Activated naive CD8-positive, alpha-beta T cell treated with anti-CD3 and anti-CD28 coated beads, Interleukin-2, amount 50 U/mL, for 24 hours (primary cell): ENCODE measurements at regions not wholly inside any gene's neighbourhood (a gene's known extent, or its start where the extent isn't known, plus 50 kb on each side); places are given as distances from the start of the nearest gene placed in this dataset.
"Not testable (repeated sequence)": the region's sequence is repeated elsewhere in the genome, so short reads cannot be mapped to it uniquely, and the experiment has no call there.

Source experiments
- ATAC-seq: fragments of 150-1000 bp; cut with Tn5 transposase; one replicate; pipeline ENCODE4 v1.10.0; 2021
- DNase-seq: peaks from one replicate; pipeline ENCODE4 v3.0.0; 2021
- H3K27ac Mint-ChIP-seq: one replicate; pipeline ENCODE4 v1.8.0; 2021; ENCODE audit warnings: mild to moderate bottlenecking, mixed read lengths
- H3K27me3 Mint-ChIP-seq: one replicate; pipeline ENCODE4 v1.8.0; 2021; ENCODE audit warnings: mixed read lengths
- H3K36me3 Mint-ChIP-seq: one replicate; pipeline ENCODE4 v1.8.0; 2021; ENCODE audit warnings: low read depth, mixed read lengths
- H3K4me1 Mint-ChIP-seq: one replicate; pipeline ENCODE4 v1.8.0; 2021; ENCODE audit warnings: mixed read lengths
- H3K4me3 Mint-ChIP-seq: one replicate; pipeline ENCODE4 v1.8.0; 2021; ENCODE audit warnings: mild to moderate bottlenecking, moderate library complexity, mixed read lengths
- H3K9me3 Mint-ChIP-seq: one replicate; pipeline ENCODE4 v1.8.0; 2021; ENCODE audit warnings: mixed read lengths

DNA sequence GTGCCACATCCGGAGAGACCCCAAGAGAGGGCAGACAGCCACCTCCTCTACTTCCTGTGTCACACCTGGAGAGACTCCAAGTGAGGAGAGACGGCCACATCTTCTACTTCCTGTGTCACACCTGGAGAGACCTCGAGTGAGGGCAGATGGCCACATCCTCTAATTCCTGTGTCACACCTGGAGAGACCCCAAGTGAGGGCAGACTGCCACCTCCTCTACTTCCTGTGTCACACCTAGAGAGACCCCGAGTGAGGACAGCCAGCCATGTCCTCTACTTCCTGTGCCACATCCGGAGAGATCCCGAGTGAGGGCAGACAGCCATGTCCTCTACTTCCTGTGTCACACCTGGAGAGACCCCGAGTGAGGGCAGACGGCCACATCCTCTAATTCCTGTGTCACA is 150.7 kb upstream of the CDH4 start:
- H3K36me3 Mint-ChIP-seq, H3K4me1 Mint-ChIP-seq, DNase-seq, ATAC-seq, H3K9me3 Mint-ChIP-seq, H3K27me3 Mint-ChIP-seq, H3K27ac Mint-ChIP-seq, H3K4me3 Mint-ChIP-seq: not testable (repeated sequence)

DNA sequence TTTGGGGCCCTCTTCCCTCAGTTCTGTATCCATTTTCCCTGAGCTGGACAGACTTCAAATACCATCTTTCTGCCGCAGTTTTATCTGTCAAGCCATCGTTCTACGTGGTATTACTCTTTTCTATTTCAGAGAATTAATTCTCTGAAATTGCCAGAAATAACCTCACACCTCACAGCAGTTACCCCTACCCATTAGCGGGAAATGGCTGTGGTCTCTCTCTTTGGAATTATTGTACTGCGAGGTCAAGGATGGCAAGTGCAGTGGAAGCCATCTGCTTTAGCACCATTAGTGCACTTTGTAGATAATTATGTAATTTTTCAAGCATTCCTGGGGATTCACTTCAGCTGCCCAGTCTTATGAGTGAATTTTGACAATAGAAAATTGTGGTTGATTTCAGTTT is 147.8 kb upstream of the CDH4 start:
- Mint-ChIP-seq H3K36me3 (no peaks in the 10 kb centered on the region), H3K27me3 (no peaks in the 10 kb centered on the region), H3K4me3 (no peak overlapping the region), H3K4me1 (no peaks in the 10 kb centered on the region), H3K9me3 (no peaks in the 10 kb centered on the region), H3K27ac (no peak overlapping the region)
- ATAC-seq (no peak), DNase-seq (no peak)

DNA sequence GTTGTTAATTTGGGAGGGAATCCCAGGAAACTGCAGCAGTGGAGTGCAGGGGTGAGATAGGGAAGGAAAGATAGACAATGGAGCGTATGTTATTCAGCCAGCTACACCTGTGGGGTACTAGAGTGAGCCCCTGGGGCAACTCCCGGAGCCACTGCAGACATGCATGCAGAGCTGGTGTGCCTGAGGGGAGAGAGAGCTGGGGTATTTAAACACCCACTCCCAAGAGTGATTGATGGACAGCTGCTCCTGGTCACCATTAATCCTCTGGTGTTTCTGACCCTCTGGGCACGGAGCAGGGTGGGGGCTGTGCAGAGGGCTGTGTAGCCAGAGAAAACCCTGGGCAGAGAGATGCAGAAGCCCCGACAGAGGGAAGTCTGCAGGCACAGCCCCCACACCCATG is 146.7 kb upstream of the CDH4 start:
- DNase-seq (no peak), ATAC-seq (no peak)
- Mint-ChIP-seq H3K27me3 (no peaks in the 10 kb centered on the region), H3K36me3 (no peaks in the 10 kb centered on the region), H3K27ac (no peak overlapping the region), H3K4me3 (no peak overlapping the region), H3K4me1 (no peaks in the 10 kb centered on the region), H3K9me3 (no peaks in the 10 kb centered on the region)

DNA sequence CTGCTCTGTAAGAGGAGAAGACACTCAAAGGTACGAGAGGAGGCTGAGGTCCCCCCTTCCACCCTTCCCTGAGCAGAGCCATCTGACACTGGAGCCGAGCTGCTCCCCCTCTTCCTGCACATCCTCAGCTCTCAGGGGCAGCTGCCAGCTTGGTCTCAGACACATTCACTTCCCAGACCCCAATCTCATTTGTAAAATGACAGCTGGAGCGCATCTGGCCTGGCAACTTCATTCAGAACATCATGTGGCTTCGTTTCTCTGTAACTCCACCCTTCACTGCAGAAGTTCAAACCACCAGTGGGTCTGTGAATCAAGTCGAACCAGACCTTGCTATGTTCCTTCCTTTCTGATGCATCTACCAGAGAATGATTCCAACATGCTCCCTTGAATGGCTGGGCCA is 145.6 kb upstream of the CDH4 start:
- H3K4me1 Mint-ChIP-seq = no peaks in the 10 kb centered on the region
- no peak overlapping the region for H3K27ac Mint-ChIP-seq
- ATAC-seq (no peak), DNase-seq (no peak)
- H3K27me3 Mint-ChIP-seq = no peaks in the 10 kb centered on the region
- no peaks in the 10 kb centered on the region for H3K9me3 Mint-ChIP-seq
- H3K36me3 Mint-ChIP-seq = no peaks in the 10 kb centered on the region
- H3K4me3 Mint-ChIP-seq = no peak overlapping the region

DNA sequence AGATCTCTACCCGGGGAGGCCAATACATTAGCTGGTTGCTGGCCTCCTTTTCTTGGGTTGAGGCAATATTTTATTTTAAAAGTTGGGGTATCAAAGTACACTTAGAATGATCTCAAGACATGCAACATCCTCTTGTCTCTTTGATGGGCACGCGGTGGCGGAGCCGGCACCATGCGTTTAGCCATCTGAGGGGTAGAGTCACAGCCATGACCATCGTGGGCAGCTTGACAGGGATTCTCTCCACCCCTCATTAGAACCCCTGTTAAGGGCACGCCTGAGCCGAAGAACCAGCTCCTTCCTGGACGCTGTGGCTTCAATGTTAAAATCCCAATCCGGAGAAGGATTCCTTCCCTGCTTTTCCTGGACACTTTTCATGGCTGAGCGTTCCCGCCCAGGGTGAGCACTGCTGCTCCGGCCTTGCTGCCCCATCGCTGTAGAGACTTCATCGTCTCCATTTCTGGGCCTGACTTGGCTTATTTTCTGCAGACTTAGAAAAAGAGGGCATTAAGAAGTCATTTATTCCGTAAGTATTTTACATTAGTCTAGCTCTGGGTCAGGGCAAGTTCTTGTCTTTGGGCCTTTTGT is 142.7 kb upstream of the CDH4 start:
- Mint-ChIP-seq H3K27ac (no peak overlapping the region), H3K27me3 (no peaks in the 10 kb centered on the region), H3K36me3 (no peaks in the 10 kb centered on the region), H3K9me3 (no peaks in the 10 kb centered on the region), H3K4me1 (no peaks in the 10 kb centered on the region), H3K4me3 (no peak overlapping the region)
- no peak for ATAC-seq
- DNase-seq = no peak

DNA sequence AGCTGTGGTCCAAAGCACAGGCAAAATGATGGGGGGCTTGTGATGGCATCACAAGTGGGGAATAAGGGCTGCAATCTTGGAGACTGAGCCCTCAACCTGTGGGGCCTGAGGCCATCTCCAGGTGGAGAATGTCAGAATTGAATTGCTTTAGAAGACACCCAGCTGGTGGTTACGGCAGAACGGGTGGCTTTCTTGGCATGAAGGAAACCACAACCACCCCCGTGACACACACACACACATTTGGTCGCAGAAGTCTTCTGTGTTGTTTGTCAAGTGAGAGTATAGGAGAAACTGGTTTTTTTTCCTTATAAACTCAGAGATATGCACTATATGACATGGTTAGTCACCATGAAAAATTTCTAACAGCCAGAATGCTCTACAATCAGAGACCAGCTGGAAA is 139.5 kb upstream of the CDH4 start:
- no peaks in the 10 kb centered on the region for H3K27me3 Mint-ChIP-seq
- no peak for ATAC-seq

DNA sequence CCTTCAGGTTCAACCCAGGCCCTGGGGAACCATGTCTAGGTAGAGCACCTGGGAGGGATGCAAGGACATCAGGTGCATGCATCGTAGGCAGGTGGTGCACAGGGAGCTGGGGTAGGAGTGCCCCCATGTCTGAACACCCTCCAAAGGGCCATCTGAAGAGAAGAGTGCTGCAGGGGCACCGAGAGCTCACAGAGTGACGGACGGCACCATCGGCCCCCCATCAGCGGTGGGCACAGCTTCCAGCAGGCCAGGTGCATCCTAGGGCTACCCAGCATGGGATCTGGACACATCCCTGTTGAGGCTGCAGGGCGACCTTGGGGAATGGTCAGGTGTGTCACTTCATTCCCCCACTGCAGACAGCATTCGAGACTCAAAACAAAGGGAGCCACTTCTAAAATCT is 138.3 kb upstream of the CDH4 start:
- Mint-ChIP-seq H3K9me3 (no peaks in the 10 kb centered on the region), H3K27me3 (no peaks in the 10 kb centered on the region)

More for the DNA sequence above, 139.5 kb upstream of the CDH4 start:
- no peak overlapping the region for H3K27ac Mint-ChIP-seq
- H3K36me3 Mint-ChIP-seq = no peaks in the 10 kb centered on the region
- H3K4me3 Mint-ChIP-seq = no peak overlapping the region
- H3K4me1 Mint-ChIP-seq = no peaks in the 10 kb centered on the region
- no peak for DNase-seq
- H3K9me3 Mint-ChIP-seq = no peaks in the 10 kb centered on the region

DNA sequence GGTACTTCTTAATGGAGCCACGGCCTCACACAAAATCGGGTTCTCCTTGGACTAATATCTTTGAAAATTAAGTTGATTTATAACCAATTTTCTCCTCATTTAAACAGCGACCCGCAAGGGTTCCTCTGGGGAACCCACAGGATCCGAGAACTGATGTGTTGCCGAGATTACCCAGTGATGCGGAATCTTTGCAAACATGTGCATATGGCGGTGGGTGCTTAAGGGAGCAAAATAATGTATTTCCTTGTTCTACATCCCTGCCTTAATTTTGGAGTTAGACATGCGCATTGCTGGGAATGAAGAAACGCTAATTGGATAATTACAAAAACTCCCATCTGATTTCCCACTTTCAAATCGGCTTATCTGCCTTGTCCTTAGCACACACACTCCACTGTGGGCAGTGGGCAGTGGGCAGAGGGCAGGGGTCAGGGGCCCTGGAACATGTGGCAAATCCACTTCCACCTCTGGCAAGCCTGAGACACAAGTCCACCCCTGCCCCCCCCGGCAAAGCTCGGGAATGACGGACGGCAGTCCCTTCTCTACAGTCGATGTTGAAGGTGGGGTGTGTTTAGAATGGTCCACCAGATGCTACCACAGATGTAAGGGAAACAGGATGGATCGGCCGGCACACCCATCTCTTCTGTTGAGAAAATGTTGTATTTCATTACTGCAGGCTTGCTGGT is 137.4 kb upstream of the CDH4 start:
- DNase-seq = no peak
- Mint-ChIP-seq H3K4me1 (no peaks in the 10 kb centered on the region), H3K9me3 (no peaks in the 10 kb centered on the region), H3K4me3 (no peak overlapping the region), H3K27ac (no peak overlapping the region), H3K27me3 (no peaks in the 10 kb centered on the region), H3K36me3 (no peaks in the 10 kb centered on the region)
- ATAC-seq = no peak

More for the DNA sequence above, 138.3 kb upstream of the CDH4 start:
- Mint-ChIP-seq H3K4me1 (no peaks in the 10 kb centered on the region), H3K27ac (no peak overlapping the region), H3K4me3 (no peak overlapping the region), H3K36me3 (no peaks in the 10 kb centered on the region)
- no peak for DNase-seq
- no peak for ATAC-seq

DNA sequence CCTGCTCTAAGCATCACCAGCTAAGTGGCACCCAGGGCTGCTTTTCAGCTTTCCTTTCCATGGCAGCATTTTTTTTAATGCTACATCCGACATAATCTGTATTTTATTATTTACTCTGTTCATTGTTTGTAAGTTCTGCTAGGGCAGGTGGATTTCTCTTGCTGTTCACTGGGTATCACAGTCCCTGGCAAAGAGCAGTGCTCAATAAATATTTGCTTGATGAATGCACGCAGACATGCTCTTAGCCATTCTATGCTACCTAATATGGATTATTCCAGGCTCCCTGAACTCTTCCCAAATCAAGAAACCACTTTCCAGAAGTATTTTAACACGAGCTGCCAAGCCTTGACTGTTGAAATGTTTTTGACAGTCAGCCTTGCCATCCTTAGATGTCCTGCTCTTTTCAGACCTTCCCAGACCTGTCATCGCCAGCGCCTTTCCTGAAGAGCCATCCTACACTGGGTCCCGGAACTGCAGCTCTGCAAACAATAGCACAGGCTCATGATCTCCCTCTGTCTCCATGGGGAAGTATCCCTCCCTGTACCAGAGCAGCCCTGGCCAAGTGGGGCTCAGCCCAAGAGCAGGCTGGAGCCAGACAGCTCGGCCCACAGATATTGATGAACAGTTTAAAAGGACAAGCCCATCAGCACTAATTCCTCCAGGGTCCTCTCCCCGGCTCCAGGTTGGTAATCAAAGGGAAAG is 136.5 kb upstream of the CDH4 start:
- Mint-ChIP-seq H3K9me3 (no peaks in the 10 kb centered on the region), H3K27me3 (no peaks in the 10 kb centered on the region), H3K4me3 (no peak overlapping the region), H3K4me1 (peaks cover 1% of the 10 kb centered on the region), H3K27ac (no peak overlapping the region), H3K36me3 (no peaks in the 10 kb centered on the region)
- ATAC-seq (no peak), DNase-seq (no peak)

DNA sequence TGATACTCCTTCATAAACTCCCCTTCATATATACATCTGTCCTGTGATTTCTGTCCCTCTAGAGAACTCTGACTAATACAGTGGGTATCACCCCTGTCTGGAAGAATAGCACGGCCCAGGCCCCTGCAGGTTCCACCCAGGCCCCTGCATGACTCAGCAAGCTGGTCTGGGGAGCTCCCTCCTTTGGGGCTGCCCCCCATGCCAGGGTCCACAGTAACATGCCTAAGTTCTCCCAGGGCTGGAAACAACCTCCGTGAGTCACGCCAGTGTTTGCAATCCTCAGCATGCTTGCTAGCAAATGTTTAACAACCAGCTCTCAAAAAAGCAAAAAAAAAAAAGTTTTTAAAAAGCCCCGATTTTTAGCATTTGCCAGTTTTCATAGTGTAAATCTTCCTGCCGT is 134.3 kb upstream of the CDH4 start:
- Mint-ChIP-seq H3K4me3 (no peak overlapping the region), H3K9me3 (no peaks in the 10 kb centered on the region), H3K27me3 (no peaks in the 10 kb centered on the region), H3K27ac (no peak overlapping the region), H3K4me1 (peaks cover 4% of the 10 kb centered on the region), H3K36me3 (no peaks in the 10 kb centered on the region)
- DNase-seq (no peak), ATAC-seq (no peak)

DNA sequence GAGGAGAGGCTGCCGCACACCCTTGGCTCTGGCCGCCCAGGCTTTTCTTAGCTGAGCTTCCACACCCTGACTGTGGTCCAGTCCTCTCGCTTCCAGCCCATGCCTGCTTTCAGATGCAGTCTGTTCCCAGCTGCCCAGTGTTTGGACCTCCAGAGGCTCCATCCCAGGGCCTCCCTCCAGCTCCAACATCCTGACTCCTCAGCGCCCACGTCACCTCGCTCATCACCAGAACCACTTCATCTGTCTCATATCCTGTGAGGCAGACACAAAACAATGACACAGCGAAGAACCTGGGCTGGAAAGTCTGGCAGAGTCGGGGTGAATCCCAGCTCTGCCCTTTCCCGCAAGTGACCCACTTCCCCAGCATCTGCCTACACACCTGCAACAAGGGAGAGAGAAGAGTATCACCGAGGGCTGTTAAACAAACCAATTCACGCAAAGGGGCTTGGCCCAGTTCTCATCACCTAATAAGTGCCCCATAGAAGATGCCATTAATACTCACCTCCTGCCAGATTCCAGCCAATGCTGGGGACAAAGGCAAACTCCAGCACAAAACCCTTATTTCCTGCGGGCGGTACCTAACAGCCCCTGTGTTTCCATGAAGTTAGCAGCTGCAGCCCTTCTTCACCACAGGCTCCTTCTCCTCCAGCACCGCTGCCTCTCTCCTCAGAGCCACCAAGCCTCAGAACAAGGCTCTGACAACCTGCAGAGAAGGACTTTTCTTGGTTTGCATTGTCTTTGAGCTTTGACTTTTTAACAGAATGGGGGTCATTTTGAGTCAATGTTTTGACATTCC is 133.4 kb upstream of the CDH4 start:
- Mint-ChIP-seq H3K4me3 (no peak overlapping the region), H3K4me1 (peaks cover 4% of the 10 kb centered on the region), H3K27me3 (no peaks in the 10 kb centered on the region), H3K9me3 (no peaks in the 10 kb centered on the region), H3K36me3 (no peaks in the 10 kb centered on the region), H3K27ac (no peak overlapping the region)
- DNase-seq = no peak
- ATAC-seq = no peak

DNA sequence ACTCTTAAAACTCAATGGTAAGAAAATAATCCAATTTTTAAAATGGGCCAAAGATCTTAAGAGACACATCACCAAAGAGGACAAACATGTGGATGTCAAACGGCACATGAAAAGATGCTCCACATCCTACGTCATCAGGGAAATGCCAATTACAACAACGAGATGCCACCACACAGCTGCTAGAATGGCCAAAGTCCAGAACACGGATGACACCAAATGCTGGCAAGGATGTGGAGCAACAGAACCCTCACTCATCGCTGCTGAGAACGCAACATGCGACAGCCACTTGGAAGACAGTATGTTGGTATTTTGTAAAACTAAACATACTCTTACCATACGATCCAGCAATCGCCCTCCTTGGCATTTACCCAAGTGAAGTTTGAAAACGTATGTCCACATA is 132.8 kb upstream of the CDH4 start:
- peaks cover 4% of the 10 kb centered on the region for H3K4me1 Mint-ChIP-seq
- H3K27ac Mint-ChIP-seq = no peak overlapping the region

DNA sequence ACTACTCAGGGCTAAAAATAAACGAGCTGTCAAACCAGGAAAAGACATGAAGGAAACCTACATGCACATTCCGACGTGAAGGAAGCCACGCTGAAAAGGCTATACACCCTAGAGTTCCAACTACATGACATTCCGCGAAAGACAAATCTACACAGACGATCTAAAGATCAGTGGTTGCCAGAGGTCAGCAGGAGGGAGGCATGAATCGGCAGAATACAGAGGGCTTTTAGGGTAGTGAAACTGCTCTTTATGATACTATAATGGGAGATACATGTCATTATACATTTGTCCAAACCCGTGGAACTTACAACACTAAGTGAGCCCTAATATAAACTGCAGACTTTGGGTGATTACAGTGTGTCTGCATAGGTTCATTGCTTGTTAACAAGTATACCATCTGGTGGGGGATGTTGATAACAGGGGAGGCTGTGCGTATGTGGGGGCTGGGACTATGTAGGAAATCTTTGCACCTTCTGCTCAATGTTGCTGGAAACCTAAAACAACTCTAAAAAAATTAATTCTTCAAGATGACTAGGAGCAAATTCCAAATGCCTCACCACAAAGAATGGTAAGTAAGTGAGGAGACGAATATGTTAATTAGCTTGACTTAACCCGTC is 132.2 kb upstream of the CDH4 start:
- H3K9me3 Mint-ChIP-seq = no peaks in the 10 kb centered on the region
- DNase-seq (no peak), ATAC-seq (no peak)
- no peak overlapping the region for H3K4me3 Mint-ChIP-seq
- H3K27me3 Mint-ChIP-seq = no peaks in the 10 kb centered on the region
- H3K36me3 Mint-ChIP-seq = no peaks in the 10 kb centered on the region
- H3K27ac Mint-ChIP-seq = no peak overlapping the region
- peaks cover 4% of the 10 kb centered on the region for H3K4me1 Mint-ChIP-seq

More for the DNA sequence above, 132.8 kb upstream of the CDH4 start:
- no peak overlapping the region for H3K4me3 Mint-ChIP-seq
- no peaks in the 10 kb centered on the region for H3K9me3 Mint-ChIP-seq
- H3K27me3 Mint-ChIP-seq = no peaks in the 10 kb centered on the region
- DNase-seq (no peak), ATAC-seq (no peak)
- no peaks in the 10 kb centered on the region for H3K36me3 Mint-ChIP-seq
